ENCODE measurements at regions not wholly inside any gene's neighbourhood (a gene's known extent, or its start where the extent isn't known, plus 50 kb on each side); places are given as distances from the start of the nearest gene placed in this dataset.
A peak's percentile ranks its signal among the peaks of the same experiment; 100 is the strongest.

GRCh38 chr2:196563876-196564275, 75.6 kb upstream of the CCDC150 start:
- peaks cover 0 to 21% (median 5%) of the 10 kb centered on the region in 4 donors for H3K9me3 ChIP-seq
- no peak overlapping the region for H3K4me3 ChIP-seq
- H3K27ac ChIP-seq: no peak overlapping the region
- H3K36me3 ChIP-seq: no peaks in the 10 kb centered on the region
- intact Hi-C loops (cut with DNase I; ENCODE audit: low total_unique reads): no loop called here
- H3K4me1 ChIP-seq: no peaks in the 10 kb centered on the region
- TF ChIP-seq POLR2AphosphoS5 (IDR thresholded peaks at IDR 0.05): no peak
- no peak for TF ChIP-seq POLR2A (IDR thresholded peaks at IDR 0.05)
- no peak for TF ChIP-seq EP300 (IDR thresholded peaks at IDR 0.05)
- no peak for TF ChIP-seq CTCF (IDR thresholded peaks at IDR 0.05)
- no peaks in the 10 kb centered on the region for H3K27me3 ChIP-seq
- DNase-seq: no peak

GRCh38 chr2:196565106-196565765, 74.3 kb upstream of the CCDC150 start:
- intact Hi-C loops (cut with DNase I; ENCODE audit: low total_unique reads): no loop called here
- no peaks in the 10 kb centered on the region for H3K4me1 ChIP-seq
- no peak overlapping the region for H3K4me3 ChIP-seq
- no peaks in the 10 kb centered on the region for H3K36me3 ChIP-seq
- TF ChIP-seq EP300 (IDR thresholded peaks at IDR 0.05) (no peak), CTCF (IDR thresholded peaks at IDR 0.05) (no peak), POLR2A (IDR thresholded peaks at IDR 0.05) (no peak), POLR2AphosphoS5 (IDR thresholded peaks at IDR 0.05) (no peak)
- no peak for DNase-seq
- WGBS, 5 donors: 76 to 90% (median 81%) methylated on average over 1 of the region's 1 CpG
- no peaks in the 10 kb centered on the region for H3K27me3 ChIP-seq
- H3K9me3 ChIP-seq: peaks cover 0 to 19% (median 5%) of the 10 kb centered on the region in 4 donors
- no peak overlapping the region for H3K27ac ChIP-seq

- TF ChIP-seq POLR2AphosphoS5 (IDR thresholded peaks at IDR 0.05) (no peak), EP300 (IDR thresholded peaks at IDR 0.05) (no peak), CTCF (IDR thresholded peaks at IDR 0.05) (no peak), POLR2A (IDR thresholded peaks at IDR 0.05) (no peak)
- no peak overlapping the region for H3K27ac ChIP-seq
- no peaks in the 10 kb centered on the region for H3K4me1 ChIP-seq
- intact Hi-C loops (cut with DNase I; ENCODE audit: low total_unique reads): no loop called here
- no peak overlapping the region for H3K4me3 ChIP-seq
- peaks cover 0 to 11% (median 4%) of the 10 kb centered on the region in 4 donors for H3K9me3 ChIP-seq
- WGBS, 5 donors: 87 to 98% (median 95%) methylated on average over 6 of the region's 6 CpGs
- H3K27me3 ChIP-seq: no peaks in the 10 kb centered on the region
- H3K36me3 ChIP-seq: no peaks in the 10 kb centered on the region
- no peak for DNase-seq
Measured at GRCh38 chr2:196565982-196566381, 73.5 kb upstream of the CCDC150 start.

GRCh38 chr2:196566961-196567666, 72.4 kb upstream of the CCDC150 start:
- TF ChIP-seq POLR2AphosphoS5 (IDR thresholded peaks at IDR 0.05) (no peak), CTCF (IDR thresholded peaks at IDR 0.05) (no peak), EP300 (IDR thresholded peaks at IDR 0.05) (no peak), POLR2A (IDR thresholded peaks at IDR 0.05) (no peak)
- Histone ChIP-seq H3K27ac (no peak overlapping the region), H3K36me3 (no peaks in the 10 kb centered on the region), H3K27me3 (no peaks in the 10 kb centered on the region), H3K4me1 (no peaks in the 10 kb centered on the region), H3K9me3 (no peaks in the 10 kb centered on the region), H3K4me3 (no peak overlapping the region)
- intact Hi-C loops (cut with DNase I; ENCODE audit: low total_unique reads): no loop called here
- peak in 1 of 2 donors; percentile 46 for DNase-seq
- 71 to 77% (median 76%) methylated on average over 4 of the region's 4 CpGs for WGBS, 5 donors

All from stomach (tissue), 8 donors.